Liver (tissue), 8 donors: ENCODE measurements at regions not wholly inside any gene's neighbourhood (a gene's known extent, or its start where the extent isn't known, plus 50 kb on each side); places are given as distances from the start of the nearest gene placed in this dataset.

Experiments
- DNase-seq: peaks from one replicate; pipeline ENCODE4 v3.0.0-alpha.2; 2017; ENCODE audit warnings: low spot score
- H3K27ac ChIP-seq, 2 donors: one replicate each; pipeline ENCODE4 v1.7.0; 2013; ENCODE audit warnings: inconsistent platforms in 2 of 2, low read length in 2 of 2, control low read depth in 1 of 2, low read depth in 1 of 2, mild to moderate bottlenecking in 1 of 2
- H3K27me3 ChIP-seq, 4 donors: one replicate each; pipeline versions ENCODE4 v1.6.1 to v1.7.0; 2013; ENCODE audit warnings: low read length in 3 of 4, inconsistent platforms in 1 of 4, mild to moderate bottlenecking in 1 of 4, moderate library complexity in 1 of 4; ENCODE audit not compliant: control insufficient read depth in 4 of 4, insufficient read depth in 4 of 4
- H3K36me3 ChIP-seq, 4 donors: one replicate each; pipeline versions ENCODE4 v1.6.1 to v1.7.0; 2013; ENCODE audit warnings: low read length in 3 of 4, mild to moderate bottlenecking in 3 of 4, low read depth in 1 of 4, moderate library complexity in 1 of 4; ENCODE audit not compliant: control insufficient read depth in 4 of 4, insufficient read depth in 3 of 4
- H3K4me1 ChIP-seq, 4 donors: one replicate each; pipeline versions ENCODE4 v1.6.1 to v1.7.0; 2013; ENCODE audit warnings: low read length in 3 of 4, mild to moderate bottlenecking in 3 of 4, moderate library complexity in 1 of 4; ENCODE audit not compliant: control insufficient read depth in 4 of 4, insufficient read depth in 4 of 4
- H3K4me3 ChIP-seq, 3 donors: one replicate each; pipeline versions ENCODE4 v1.6.1 to v1.7.0; 2013; ENCODE audit warnings: low read length in 3 of 3, control low read depth in 1 of 3, low read depth in 1 of 3, mild to moderate bottlenecking in 1 of 3
- H3K9ac ChIP-seq, 2 donors: one replicate each; pipeline ENCODE4 v1.7.0; 2013; ENCODE audit warnings: low read length in 2 of 2, mild to moderate bottlenecking in 2 of 2, moderate library complexity in 2 of 2, control low read depth in 1 of 2, low read depth in 1 of 2
- H3K9me3 ChIP-seq, 4 donors: one replicate each; pipeline versions ENCODE4 v1.6.1 to v1.7.0; 2013; ENCODE audit warnings: low read length in 3 of 4; ENCODE audit not compliant: control insufficient read depth in 4 of 4
- FOXA1 ChIP-seq: IDR thresholded peaks from 2 replicates; pipeline ENCODE4 v1.6.1; 2016; ENCODE audit warnings: antibody characterized with exemption
- FOXA2 ChIP-seq: IDR thresholded peaks from 2 replicates; pipeline ENCODE4 v1.6.1; 2016; ENCODE audit warnings: antibody characterized with exemption
- GABPA ChIP-seq, 2 donors: IDR thresholded peaks in 1 of 2; conservative IDR thresholded peaks in 1 of 2; 2 replicates each; pipeline ENCODE4 v1.6.1; 2016; ENCODE audit warnings: antibody characterized with exemption in 2 of 2, mild to moderate bottlenecking in 1 of 2, moderate library complexity in 1 of 2
- HNF4A ChIP-seq, 2 donors: conservative IDR thresholded peaks; 2 replicates each; pipeline ENCODE4 v1.6.1; 2016; ENCODE audit warnings: antibody characterized with exemption in 2 of 2, mild to moderate bottlenecking in 2 of 2
- HNF4G ChIP-seq: IDR thresholded peaks from 2 replicates; pipeline ENCODE4 v1.6.1; 2016; ENCODE audit warnings: antibody characterized with exemption
- JUND ChIP-seq, 2 donors: IDR thresholded peaks; 2 replicates each; pipeline ENCODE4 v1.6.1; 2016; ENCODE audit warnings: antibody characterized with exemption in 2 of 2
- NR2F2 ChIP-seq: IDR thresholded peaks from 2 replicates; pipeline ENCODE4 v1.6.1; 2016; ENCODE audit warnings: antibody characterized with exemption
- RAD21 ChIP-seq, 2 donors: IDR thresholded peaks; 2 replicates each; pipeline ENCODE4 v1.6.1; 2016; ENCODE audit warnings: antibody characterized with exemption in 2 of 2, mild to moderate bottlenecking in 2 of 2
- RXRA ChIP-seq, 2 donors: IDR thresholded peaks; 2 replicates each; pipeline ENCODE4 v1.6.1; 2017 to 2018; ENCODE audit warnings: antibody characterized with exemption in 2 of 2, mild to moderate bottlenecking in 1 of 2
- TAF1 ChIP-seq: conservative IDR thresholded peaks from 2 replicates; pipeline ENCODE4 v1.6.1; 2016; ENCODE audit warnings: antibody characterized with exemption, mild to moderate bottlenecking
- YY1 ChIP-seq: IDR thresholded peaks from 2 replicates; pipeline ENCODE4 v1.6.1; 2016; ENCODE audit warnings: antibody characterized with exemption, mild to moderate bottlenecking
- WGBS: extraction: QIAGEN DNeasy Blood & Tissue Kit; methylation state at CpG from one replicate; pipeline ENCODE4 v1.1.7; 2013; 5-methylcytosine and 5-hydroxymethylcytosine counted together
- TF ChIP-seq, protein P1 (sequence below): IDR thresholded peaks from 2 replicates; pipeline ENCODE4 v1.6.1; 2016; ENCODE audit warnings: antibody characterized with exemption
- TF ChIP-seq, protein P2 (sequence below): fragments of 150-350 bp; IDR thresholded peaks from 2 replicates; pipeline ENCODE4 v1.5.1; 2017; ENCODE audit warnings: improper control_type of control experiment, low read depth, low read length; ENCODE audit not compliant: missing input control
- TF ChIP-seq, protein P3 (sequence below): IDR thresholded peaks from 2 replicates; pipeline ENCODE4 v1.6.1; 2016; ENCODE audit warnings: antibody characterized with exemption
- TF ChIP-seq, protein P4 (sequence below): IDR thresholded peaks from 2 replicates; pipeline ENCODE4 v1.6.1; 2016; ENCODE audit warnings: antibody characterized with exemption
- donor health status: healthy.
- donor health status: healthy.
- donor health status: healthy.
- donor health status: healthy.
- donor health status: healthy.

DNA sequence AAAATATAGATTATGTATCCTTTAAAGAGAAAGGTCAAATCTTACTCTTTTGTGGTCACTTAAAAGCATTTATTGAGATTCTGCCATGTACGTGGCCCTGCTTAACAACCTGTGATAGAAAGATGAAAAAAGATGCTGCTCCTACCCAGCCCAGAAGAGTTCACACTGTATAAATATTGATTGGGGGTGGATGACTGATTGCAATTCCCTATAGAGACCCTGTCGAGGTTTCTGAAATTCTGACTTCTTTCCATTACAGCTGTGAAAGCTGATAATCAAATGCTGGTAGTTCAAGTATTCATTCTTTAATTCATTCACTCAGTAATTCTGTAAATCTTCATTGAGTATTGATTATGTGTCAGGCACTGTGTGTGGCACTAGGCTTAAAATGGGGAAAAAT, 114.1 kb upstream of the CHL1 start:
- Histone ChIP-seq H3K4me1 (no peaks in the 10 kb centered on the region), H3K36me3 (no peaks in the 10 kb centered on the region), H3K27me3 (peaks cover 0 to 11% (median 0%) of the 10 kb centered on the region in 4 donors), H3K9me3 (no peaks in the 10 kb centered on the region), H3K9ac (no peak overlapping the region), H3K4me3 (no peak overlapping the region), H3K27ac (no peak overlapping the region)
- no peak for DNase-seq
- 65% methylated on average over 2 of the region's 2 CpGs for WGBS
- TF ChIP-seq FOXA1: no peak
- no peak for TF ChIP-seq NR2F2
- TF ChIP-seq FOXA2: no peak
- TF ChIP-seq, protein P1, sequence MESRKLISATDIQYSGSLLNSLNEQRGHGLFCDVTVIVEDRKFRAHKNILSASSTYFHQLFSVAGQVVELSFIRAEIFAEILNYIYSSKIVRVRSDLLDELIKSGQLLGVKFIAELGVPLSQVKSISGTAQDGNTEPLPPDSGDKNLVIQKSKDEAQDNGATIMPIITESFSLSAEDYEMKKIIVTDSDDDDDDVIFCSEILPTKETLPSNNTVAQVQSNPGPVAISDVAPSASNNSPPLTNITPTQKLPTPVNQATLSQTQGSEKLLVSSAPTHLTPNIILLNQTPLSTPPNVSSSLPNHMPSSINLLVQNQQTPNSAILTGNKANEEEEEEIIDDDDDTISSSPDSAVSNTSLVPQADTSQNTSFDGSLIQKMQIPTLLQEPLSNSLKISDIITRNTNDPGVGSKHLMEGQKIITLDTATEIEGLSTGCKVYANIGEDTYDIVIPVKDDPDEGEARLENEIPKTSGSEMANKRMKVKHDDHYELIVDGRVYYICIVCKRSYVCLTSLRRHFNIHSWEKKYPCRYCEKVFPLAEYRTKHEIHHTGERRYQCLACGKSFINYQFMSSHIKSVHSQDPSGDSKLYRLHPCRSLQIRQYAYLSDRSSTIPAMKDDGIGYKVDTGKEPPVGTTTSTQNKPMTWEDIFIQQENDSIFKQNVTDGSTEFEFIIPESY: no peak
- TF ChIP-seq, protein P2, sequence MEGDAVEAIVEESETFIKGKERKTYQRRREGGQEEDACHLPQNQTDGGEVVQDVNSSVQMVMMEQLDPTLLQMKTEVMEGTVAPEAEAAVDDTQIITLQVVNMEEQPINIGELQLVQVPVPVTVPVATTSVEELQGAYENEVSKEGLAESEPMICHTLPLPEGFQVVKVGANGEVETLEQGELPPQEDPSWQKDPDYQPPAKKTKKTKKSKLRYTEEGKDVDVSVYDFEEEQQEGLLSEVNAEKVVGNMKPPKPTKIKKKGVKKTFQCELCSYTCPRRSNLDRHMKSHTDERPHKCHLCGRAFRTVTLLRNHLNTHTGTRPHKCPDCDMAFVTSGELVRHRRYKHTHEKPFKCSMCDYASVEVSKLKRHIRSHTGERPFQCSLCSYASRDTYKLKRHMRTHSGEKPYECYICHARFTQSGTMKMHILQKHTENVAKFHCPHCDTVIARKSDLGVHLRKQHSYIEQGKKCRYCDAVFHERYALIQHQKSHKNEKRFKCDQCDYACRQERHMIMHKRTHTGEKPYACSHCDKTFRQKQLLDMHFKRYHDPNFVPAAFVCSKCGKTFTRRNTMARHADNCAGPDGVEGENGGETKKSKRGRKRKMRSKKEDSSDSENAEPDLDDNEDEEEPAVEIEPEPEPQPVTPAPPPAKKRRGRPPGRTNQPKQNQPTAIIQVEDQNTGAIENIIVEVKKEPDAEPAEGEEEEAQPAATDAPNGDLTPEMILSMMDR: no peak
- TF ChIP-seq, protein P3, sequence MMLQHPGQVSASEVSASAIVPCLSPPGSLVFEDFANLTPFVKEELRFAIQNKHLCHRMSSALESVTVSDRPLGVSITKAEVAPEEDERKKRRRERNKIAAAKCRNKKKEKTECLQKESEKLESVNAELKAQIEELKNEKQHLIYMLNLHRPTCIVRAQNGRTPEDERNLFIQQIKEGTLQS: no peak
- TF ChIP-seq RXRA (IDR thresholded peaks at IDR 0.05): no peak
- TF ChIP-seq RAD21 (IDR thresholded peaks at IDR 0.05): no peak

DNA sequence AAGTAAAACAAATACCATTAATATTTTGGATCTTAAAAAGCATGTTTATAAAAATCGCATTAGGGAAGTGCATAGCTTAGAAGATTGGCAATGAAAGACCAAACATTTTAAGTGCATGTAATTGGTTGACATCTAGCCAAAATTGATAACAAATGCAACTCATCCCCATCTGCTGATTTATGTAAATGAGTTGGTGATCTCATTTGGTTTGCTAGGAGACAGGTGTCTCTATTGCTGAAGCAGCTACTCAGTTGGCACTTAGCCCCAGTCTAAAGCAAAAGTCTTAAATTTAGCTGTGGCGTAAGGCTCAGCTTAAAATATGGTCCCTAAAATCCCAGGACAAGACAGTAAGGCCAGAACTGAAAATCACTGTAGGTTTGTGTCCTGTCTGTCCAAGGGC, 113.5 kb upstream of the CHL1 start:
- H3K9ac ChIP-seq: no peak overlapping the region
- no peaks in the 10 kb centered on the region for H3K4me1 ChIP-seq
- no peak for DNase-seq
- no peak overlapping the region for H3K4me3 ChIP-seq
- no peak for TF ChIP-seq TAF1
- TF ChIP-seq HNF4G: no peak
- TF ChIP-seq YY1: no peak
- no peak for TF ChIP-seq HNF4A (conservative IDR thresholded peaks at IDR 0.05)
- TF ChIP-seq, protein P4, sequence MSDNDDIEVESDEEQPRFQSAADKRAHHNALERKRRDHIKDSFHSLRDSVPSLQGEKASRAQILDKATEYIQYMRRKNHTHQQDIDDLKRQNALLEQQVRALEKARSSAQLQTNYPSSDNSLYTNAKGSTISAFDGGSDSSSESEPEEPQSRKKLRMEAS: no peak
- TF ChIP-seq JUND (IDR thresholded peaks at IDR 0.05): no peak
- TF ChIP-seq RAD21 (IDR thresholded peaks at IDR 0.05): no peak
- TF ChIP-seq, protein P1: no peak
- no peak for TF ChIP-seq NR2F2
- TF ChIP-seq GABPA (IDR thresholded peaks at IDR 0.05 in 1 of 2, conservative IDR thresholded peaks at IDR 0.05 in 1 of 2): no peak
- H3K27me3 ChIP-seq: peaks cover 0 to 11% (median 0%) of the 10 kb centered on the region in 4 donors
- no peaks in the 10 kb centered on the region for H3K9me3 ChIP-seq
- 84% methylated on average over 2 of the region's 2 CpGs for WGBS
- H3K36me3 ChIP-seq: no peaks in the 10 kb centered on the region
- no peak overlapping the region for H3K27ac ChIP-seq
